ENCODE measurements at regions not wholly inside any gene's neighbourhood (a gene's known extent, or its start where the extent isn't known, plus 50 kb on each side); places are given as distances from the start of the nearest gene placed in this dataset.
"Not testable (repeated sequence)": the region's sequence is repeated elsewhere in the genome, so short reads cannot be mapped to it uniquely, and the experiment has no call there.

DNA sequence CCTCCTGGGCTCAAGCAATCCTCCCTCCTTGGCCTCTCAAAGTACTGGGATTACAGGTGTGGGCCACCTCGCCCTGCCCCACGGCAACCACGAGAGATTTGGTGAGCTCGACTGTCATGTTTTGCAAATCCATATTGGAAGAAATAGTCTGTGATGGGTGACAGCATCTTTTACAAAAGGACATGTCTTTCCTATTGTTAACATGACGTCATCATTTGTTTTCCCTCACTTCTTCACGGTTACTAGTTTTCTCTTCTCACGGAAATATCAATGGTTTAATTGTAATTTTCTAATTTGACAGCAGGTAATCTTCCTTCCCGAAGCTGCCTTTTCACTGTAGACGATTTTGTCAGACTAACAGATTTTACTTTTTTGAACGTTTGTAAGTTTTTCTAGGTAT lies 110.8 kb upstream of the GREM2 start:
- DNase-seq, result no peak

DNA sequence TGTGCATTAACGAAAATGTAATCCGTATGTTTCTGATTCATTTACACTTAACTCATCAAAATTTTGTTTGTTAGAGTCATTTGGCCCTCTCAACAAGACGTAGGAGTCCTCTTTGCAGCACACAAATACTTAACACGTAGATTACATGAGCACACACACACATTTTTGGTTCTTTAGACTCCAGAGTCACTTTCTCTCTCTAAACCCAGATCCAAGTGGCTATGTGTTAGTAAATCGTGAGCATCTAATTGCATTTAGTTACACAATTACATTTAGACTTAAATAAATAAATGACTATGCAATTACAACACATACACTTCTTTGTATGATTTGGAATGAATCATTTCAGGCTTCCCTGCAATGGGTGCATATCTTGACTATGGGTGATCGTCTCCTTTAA lies 109.0 kb upstream of the GREM2 start:
- no peak for DNase-seq

DNA sequence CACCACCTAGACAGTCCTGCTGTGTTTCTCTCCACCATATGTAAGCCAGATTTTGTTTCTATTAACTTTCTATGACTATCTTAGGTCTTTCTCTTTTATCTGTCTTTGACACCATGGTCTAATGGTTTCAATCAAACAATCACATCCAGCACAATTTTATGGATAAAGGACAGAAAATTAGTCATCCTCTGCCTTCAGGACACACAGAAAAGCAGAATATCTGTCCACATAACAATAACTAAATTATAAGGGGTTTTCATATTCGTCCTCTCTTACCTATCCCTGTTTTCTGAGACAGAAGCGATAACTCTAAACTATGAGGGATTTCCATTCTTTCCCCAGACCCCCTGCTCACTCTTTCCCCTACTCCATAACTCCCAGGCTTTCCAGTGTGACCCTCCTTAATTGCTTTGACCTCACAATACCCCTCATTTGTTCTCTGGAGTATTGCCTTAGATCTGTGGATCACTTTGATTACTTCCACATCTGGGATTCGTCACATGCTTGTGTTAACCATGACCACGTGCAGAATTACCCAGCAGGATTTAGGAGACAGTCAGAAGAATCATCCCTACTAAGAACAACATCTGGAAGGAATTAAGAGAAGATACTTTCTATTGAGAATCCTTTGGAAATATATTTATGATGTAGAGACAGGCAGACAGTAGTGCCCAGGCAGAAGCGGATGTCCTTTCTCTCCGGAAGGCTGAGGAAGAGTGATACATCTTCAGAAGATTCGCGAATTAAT lies 108.2 kb upstream of the GREM2 start:
- no peak for DNase-seq

DNA sequence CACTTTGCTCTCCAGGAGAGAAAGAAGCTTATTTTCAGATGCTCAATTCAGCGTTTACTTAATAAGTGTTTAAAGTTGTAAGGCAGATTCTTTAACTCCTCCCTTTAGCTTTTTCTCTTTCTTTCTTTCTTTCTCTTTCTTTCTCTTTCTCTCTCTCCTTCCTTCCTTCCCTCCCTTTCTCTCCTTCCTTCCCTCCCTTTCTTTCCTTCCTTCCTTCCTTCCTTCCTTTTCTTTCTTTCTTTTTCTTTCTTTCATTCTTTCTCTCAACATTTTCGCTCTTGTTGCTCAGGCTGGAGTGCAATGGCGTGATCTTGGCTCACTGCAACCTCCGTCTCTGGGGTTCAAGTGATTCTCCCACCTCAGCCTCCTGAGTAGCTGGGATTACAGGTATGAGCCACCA lies 104.6 kb upstream of the GREM2 start:
- DNase-seq, result not testable (repeated sequence)

DNA sequence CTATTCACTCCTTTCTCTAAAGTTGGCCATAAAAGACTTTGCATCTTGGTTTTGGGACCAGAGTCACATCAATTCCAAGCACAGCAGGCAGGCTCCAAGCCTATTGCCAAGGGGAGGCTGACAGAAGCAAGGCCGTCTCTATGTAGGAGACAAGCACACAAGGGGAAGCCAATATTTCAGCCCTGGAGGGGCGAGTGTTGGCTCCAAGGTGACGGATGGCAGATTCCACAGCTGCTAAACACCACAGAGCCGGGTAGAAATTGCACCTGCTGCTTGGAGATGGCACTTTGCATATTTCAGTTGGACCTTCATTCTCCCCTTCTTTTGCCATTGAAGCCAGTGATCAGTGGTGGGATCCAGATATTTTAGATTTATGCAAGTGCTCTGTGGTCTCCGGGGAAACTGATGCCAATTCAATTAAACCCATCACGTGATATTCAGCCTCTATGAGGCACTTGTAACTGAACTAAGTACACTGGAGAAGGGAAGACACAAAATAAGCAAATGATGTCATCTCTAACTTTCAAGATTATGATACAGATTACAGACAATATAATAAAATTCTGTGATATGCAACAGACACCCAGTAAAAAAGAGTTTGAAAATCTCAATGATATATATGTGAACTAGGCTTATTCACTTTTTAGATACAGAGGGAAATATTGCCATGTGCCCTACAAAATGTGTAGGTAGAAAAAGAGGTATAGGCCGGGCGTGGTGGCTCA lies 102.8 kb upstream of the GREM2 start:
- no peak for DNase-seq

DNA sequence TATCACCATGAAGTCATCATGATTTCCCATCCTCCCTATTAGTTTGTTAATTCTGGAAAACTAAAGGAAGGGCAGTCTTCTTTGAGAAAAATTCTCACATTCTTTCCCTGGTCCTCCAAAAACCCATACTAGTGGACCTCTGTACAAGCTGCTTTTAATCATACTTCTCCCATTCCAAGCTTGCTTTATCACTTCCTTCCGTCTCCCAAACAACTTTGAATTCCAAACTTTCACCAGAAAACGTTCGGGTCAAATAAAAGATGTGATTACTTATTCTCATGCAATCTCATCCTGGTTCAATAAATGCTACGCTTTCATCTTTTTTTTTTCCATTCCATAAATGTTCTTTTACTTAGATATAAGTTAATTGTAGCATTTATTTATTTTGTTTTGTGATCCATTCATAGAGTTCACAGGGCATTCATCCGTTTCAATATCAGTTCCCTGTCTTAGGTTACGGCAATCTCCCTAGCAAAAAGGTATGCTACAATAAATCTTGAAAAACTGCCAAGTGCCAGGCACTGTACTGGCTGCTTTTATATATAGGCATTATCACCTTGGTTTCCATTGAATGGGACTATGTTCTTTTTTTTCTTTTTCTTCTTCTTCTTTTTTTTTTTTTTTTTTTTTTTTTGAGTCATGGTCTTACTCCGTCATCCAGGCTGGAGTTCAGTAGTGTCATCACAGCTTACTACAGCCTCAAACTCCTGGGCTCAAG lies 100.2 kb upstream of the GREM2 start:
- no peak for DNase-seq

DNA sequence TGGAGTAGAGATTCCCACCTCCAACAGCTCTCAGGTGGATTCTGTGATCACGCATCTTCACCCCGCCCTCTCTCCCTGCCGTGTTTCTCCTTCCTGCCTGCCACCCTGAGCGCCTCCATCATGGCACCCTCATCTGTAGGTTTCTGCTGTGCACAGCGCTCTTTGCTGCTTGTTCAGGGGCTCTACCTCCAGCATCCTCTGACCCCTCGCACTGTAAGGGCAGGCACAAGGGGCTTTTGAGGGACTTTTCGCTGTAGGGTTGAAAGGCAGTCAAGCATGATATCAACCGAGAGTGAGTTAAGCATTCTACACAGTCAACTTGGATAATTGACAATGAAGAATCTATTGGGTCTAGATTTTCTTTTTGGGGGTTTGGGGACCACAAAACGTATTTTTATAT lies 99.1 kb upstream of the GREM2 start:
- no peak for DNase-seq

DNA sequence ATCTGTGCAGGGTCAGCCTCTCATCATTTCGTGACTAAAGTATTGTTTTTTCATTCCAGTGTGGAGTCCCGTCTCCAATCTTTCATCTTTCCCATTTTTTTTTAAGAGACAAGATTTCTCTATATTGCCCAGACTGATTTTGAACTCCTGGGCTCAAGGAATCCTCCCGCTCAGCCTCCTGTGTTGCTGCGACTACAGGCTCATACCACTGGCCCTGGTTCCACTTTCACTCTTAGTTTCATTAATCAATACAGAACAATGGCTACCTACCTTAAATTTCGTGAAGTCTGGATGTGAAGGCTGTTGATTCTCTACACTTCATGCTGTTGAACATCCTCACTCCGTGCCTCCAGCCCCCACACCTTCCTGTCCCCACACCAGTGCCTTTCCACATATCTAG lies 97.7 kb upstream of the GREM2 start:
- DNase-seq, result no peak

DNA sequence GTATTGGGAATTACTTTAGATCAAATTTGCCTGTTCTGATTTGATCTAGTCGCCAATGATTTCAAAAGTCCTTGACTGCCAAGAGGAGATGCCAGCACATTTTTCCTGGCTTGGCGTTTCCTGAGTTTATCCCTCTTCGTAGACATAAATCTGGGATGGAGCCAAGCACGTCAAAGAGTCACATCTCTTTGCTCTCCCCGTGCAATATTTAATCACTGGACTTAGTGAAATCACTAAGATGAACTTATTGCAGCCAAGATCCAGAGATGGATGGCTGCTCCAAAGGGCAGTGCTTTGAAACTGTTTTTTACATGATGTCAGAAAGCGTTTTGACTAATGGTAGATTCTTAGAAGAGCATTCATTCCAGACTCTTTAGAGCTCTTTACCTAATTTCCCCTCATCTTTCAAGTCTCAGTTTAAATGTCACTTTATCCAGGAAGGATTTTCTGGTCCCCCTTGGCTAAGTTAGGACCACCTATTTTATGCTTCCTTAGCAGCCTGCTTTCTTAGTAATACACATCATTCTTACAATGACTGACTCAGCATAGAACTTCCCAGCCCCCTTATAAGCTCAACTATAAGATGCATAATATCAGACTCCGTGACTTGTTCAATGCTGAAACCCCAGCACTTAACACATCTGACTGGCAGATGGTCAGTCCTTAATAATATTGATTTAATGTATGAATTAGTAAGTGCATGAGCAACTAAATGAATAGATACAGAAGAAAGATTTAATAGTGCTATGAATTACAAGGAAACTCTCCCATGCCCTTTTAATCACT lies 94.4 kb upstream of the GREM2 start:
- DNase-seq, result no peak

DNA sequence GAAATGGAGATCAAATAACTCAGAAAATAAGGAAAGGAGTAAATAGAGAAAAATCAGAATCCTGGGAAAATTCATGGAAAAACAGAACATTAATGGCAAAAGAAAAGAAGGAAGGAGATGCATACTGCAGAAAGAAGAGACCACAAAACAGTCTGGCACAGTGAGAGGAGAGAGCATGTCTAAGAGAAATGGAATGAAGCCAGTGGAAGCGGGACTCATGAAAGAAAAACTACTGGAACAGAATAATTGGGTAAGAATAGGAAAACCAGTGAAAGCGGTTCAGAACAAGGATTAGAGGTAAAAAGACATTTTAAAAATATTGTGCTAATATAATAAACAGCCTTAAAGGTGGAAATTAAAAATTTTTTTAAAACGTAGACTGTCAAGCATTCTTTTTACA lies 93.6 kb upstream of the GREM2 start:
- DNase-seq, result no peak

DNA sequence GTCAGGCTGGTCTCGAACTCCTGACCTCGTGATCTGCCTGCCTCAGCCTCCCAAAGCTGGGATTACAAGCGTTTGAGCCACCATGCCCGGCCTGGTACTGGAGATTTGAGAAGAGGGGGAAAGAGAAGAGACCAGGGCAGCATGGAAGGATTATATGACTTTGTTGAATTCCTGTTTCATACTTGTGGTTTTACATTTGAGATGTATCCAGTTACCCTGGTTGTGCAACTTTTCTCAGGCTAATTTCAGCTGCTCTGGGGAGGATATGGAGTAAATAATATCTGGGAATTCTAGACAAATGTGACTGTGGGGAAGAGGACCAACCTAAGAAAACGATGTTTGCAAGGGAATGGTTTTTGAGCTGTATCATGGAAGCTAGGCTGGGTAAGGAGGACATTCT lies 89.5 kb upstream of the GREM2 start:
- no peak for DNase-seq

DNA sequence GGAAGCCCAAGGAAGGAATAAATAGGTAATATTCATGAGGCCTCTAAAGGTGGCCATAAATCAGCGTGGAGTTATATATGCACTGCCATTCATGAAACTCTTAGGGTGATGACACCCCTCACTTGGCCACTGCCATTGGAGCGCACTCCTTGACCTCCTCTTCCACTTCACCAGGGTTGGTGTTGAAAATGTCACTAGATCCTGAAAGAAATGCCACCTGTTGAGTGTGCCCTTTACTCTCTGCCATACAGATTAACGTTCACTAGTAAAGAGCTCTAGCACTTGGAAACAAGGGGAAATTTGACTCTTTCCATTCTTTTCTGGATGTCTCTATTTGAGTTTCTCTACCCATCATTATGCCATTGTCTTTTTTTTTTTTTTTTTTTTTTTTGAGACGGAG lies 83.5 kb upstream of the GREM2 start:
- no peak for DNase-seq

DNA sequence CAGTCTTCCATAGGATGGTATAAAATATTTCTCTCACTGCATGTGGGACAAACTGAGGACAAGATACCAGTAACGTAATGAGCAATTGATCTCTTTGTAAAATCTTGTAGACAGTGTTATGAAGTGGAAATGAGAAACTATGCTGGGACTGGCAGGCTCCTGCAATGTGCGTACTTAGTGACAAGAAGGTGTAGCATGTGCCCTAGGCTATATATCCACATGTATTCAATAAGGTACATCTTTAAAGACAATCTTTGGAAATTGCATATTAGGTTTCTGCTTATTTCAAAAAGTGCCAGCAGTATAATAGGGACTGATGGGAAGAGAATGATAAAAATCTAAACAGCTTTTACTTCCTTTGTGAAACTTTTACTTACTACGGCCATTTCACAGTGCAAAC lies 81.9 kb upstream of the GREM2 start:
- no peak for DNase-seq

DNA sequence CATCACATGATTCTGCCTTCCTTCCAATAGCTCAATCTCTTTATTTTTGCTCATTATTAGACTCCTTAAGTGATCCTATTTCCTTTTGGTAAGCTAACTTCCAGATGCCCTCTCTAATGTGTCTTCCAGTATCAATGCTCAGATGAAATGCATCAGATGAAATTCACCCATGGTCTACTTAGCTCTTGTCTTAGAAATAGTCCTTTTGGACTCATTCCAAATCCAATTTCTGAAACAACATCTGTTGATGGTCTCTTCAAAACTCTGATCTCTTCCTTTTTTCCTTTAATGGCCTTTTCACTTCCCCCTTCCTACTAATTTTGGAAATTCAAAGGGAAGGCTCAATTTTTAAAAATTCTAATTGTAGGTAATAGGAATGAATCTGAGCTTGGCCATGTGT lies 81.1 kb upstream of the GREM2 start:
- no peak for DNase-seq

DNA sequence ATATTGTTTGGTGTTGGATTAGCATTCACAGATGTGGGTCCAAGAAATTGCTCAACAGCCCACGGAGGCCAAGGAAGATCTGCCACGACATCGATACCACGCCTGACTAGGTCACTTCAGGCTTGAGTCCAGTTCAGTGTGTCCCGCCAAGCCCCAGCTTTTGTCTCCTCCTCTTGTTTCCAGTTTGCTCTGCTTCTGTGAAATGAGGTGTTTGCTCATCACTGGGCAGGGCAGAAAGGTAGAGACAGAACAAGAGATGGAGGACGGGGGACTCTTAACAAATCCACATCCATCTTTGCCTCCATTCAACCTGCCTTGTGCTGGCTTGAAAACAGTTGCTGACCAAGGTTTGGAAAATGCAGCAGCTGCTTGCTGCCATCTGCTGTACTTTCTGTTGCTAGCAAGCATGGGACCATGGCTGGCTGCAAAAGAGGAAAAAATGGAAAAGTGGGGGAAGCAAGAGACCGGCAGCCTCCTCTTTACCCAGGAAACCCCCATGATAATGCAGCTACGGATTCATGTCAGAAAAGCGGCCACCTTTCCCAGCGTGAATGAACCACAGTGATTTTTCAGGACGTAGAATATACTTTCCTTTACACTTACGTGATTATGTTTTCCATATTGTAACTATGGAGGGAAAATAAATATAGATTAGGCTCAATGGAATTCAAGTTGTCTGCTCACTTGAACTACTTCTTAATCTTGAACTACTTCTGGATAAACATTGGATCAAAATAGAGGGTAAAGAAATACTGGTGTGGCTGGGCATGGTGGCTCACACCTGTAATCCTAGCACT lies 80.2 kb upstream of the GREM2 start:
- peak; percentile 3 for DNase-seq

DNA sequence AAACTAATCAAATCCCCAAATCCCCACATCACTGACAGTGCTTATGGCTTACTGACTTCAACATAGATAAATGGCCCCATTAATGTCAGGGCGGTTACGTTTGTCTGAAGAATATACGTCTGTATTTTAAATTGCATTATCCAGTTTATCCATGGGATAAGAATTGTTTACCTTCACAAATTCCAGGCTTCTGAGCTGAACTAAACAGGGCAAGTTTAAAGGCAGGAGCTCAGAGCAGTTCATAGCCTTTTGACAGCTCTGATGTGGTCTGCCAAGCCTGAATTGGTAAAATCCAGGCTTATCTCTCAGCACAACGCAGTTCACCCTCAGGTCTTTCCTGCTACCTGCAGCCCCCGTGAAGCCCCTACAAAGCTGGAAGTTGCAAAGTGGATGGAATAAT lies 79.5 kb upstream of the GREM2 start:
- DNase-seq, result no peak

DNA sequence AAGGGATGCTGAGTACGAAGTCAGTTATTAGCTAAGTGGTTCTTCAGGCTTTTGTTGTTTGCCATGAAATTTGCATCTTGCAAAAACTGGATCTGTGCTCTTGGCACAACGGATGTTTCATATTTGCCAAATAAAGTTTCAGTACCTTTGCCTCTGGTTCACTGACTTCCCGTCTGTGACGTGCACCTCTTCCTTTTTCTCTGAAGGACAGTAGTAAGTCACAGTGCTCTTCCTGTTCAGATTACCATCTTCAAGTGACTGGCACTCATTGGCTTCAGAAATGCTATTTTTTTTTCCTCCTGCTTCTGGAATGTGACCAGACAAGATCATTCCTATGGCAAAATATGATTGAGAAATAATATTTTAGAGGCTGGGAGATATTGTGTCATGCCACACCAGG lies 75.9 kb upstream of the GREM2 start:
- peak; percentile 44 for DNase-seq

DNA sequence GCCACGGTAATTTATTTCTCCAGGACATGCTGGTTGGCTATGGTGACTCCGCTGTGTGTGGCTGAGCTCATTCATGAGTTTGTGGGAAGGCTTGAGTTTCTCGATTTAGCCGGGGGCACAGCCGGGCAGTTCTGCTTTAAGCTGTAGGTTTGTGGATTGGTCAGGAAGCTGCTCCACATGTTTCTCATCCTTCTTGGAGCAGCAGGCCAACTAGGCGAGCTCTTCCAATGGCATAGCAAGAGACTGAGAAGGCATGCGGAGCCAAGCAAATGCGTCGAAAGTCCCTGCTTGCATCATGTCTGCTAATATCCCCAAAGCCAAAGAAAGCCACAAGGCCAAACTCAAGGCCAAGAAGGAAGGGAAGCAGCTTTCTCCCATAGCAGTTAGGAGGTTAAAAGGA lies 71.6 kb upstream of the GREM2 start:
- DNase-seq, result no peak

DNA sequence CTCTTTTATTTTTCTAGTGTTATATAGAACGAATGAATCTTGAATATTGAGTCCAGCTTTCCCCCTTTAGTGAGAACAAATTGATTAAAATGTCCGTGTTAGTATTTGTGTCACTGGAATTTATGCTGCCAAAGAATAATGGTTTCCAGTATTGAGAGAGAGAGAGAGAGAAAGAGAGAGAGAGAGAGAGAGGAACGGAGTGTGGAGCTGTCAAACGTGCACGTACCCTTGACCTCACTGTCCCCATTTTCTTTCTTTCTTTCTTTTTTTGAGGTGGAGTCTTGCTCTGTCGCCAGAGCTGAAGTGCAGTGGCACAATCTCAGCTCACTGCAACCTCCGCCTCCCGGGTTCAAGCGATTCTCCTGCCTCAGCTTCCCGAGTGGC lies 70.9 kb upstream of the GREM2 start:
- no peak for DNase-seq

DNA sequence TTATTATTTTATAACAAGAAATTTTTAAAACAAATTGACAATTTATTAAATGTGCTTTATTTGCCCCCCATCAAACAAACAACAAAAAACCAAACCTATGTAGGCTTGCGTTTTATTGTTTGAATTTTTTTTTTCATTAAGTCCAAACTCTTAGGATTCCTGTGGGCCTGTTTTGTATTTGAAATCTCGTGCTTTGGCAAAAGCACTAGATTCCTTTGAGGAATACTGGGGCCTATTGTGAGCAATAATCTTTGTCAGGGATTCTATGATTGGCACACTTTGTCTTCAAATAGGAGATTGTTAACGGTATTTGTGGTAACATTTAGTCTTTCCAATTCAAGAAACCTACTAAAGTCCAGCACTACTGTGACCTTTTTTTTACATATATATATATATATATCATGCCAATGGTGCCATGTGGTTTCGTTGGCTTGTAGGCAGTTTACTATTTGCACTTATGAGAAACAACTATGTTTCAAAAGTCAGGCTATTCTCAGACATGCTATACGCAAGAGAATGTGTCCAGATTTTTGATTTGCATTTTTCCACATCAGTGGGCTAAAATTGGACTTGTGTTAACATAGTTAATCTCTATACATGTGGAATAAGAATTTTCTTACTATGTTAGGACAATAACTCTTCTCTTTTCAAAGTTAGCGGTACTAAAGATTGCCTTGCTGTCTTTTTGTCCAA lies 70.4 kb upstream of the GREM2 start:
- no peak for DNase-seq

DNA sequence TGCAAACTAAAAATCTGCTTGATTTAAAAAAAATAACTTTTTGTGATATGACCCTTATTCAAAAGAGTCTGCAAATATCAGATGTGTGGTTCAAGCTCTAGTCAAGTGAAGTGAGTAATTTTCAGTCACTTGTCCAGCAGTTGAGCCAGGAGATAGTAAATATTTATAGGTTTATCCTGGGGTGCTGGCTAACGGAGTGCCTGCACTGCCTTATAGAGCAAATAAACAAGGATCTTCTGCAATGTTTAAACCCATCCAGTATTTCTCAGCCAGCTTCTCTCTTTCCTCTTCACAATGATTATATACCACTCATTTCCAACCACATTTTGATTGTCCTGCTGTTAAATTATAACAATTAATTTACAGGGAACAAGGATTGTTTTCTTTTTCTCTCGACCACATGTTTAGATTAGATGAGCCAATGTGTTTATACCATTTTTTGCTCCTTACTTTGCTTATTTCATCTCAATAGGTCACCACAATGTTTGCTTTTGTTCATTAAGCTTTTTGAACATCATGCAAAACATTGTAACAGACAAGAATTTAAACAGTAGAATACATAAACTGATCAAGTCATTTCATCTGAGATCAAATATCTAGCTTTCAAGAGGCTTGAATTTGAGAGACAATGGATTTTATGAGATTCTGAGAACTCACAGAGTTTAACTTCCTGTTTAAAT lies 60.3 kb upstream of the GREM2 start:
- DNase-seq, result no peak
